Spinal cord (tissue), 9 donors: ENCODE measurements at regions not wholly inside any gene's neighbourhood (a gene's known extent, or its start where the extent isn't known, plus 50 kb on each side); places are given as distances from the start of the nearest gene placed in this dataset.
A peak's percentile ranks its signal among the peaks of the same experiment; 100 is the strongest.

ENCODE experiments used
- DNase-seq, 6 donors: peaks; one replicate each; pipeline versions ENCODE4 v3.0.0 to v3.0.0-alpha.2; 2013 to 2015; ENCODE audit warnings: low spot score in 6 of 6, low read depth in 4 of 6
- H3K27ac ChIP-seq: one replicate; pipeline ENCODE4 v1.5.1; 2013; ENCODE audit warnings: low read depth, low read length, control low read depth
- H3K27me3 ChIP-seq: one replicate; pipeline ENCODE4 v1.6.1; 2013; ENCODE audit warnings: low read length; ENCODE audit not compliant: control insufficient read depth, insufficient read depth
- H3K36me3 ChIP-seq: one replicate; pipeline ENCODE4 v1.6.1; 2013; ENCODE audit warnings: low read length; ENCODE audit not compliant: control insufficient read depth, insufficient read depth
- H3K4me1 ChIP-seq: one replicate; pipeline ENCODE4 v1.6.1; 2013; ENCODE audit warnings: low read length; ENCODE audit not compliant: control insufficient read depth, insufficient read depth
- H3K4me3 ChIP-seq: one replicate; pipeline ENCODE4 v1.5.1; 2013; ENCODE audit warnings: low read depth, low read length, control low read depth
- H3K9me3 ChIP-seq: one replicate; pipeline ENCODE4 v1.6.1; 2013; ENCODE audit warnings: low read length; ENCODE audit not compliant: control insufficient read depth, insufficient read depth
- WGBS: methylation state at CpG from one replicate; pipeline ENCODE4 v1.1.5; 2013; ENCODE audit warnings: missing lambda C conversion rate; ENCODE audit not compliant: insufficient coverage; 5-methylcytosine and 5-hydroxymethylcytosine counted together
- donor health status: healthy.

DNA sequence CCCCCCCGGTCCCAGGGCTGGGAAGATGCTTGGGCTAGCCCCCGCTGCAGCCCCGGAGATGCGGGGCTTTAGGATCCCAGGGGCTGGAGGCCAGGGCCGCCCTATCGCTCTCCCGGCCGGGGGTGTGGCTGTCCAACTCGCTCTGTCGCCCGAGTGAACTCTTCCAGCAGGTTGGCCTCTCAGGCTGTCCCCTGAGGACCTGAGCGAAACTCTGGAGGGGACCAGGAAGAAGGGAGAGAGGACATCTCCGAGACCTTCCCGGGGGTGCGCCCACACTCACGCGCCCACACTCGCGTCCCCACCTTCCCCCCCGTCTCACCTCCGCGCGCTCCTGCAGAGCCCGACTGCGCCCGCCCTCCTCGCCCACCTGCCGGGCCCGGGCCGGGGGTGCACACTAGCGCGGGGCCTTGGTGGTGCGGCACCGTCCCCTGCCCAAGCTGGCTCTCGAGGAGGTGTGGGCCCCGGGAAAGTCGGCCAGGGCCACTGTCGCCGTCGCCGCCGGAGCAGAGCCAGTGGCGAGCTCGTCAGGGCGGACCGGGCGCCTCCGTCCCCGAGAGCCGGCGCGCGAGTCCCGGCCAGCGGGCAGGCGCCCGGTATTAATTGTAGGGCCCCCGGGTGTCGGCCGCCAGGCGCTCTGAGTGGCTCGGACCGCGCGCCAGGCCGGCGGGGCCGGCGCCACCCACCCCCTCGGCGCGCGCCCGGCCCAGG is 101.7 kb upstream of the SVIL start:
- Histone ChIP-seq H3K36me3 (no peaks in the 10 kb centered on the region), H3K9me3 (no peaks in the 10 kb centered on the region), H3K4me1 (peaks cover 19% of the 10 kb centered on the region), H3K27me3 (peaks cover 23% of the 10 kb centered on the region), H3K27ac (peak overlapping the region; percentile 79), H3K4me3 (peak overlapping the region; percentile 79)
- DNase-seq, result peak in 2 of 6 donors; percentile 61 to 79
- WGBS, result 0% methylated on average over 73 of the region's 74 CpGs

DNA sequence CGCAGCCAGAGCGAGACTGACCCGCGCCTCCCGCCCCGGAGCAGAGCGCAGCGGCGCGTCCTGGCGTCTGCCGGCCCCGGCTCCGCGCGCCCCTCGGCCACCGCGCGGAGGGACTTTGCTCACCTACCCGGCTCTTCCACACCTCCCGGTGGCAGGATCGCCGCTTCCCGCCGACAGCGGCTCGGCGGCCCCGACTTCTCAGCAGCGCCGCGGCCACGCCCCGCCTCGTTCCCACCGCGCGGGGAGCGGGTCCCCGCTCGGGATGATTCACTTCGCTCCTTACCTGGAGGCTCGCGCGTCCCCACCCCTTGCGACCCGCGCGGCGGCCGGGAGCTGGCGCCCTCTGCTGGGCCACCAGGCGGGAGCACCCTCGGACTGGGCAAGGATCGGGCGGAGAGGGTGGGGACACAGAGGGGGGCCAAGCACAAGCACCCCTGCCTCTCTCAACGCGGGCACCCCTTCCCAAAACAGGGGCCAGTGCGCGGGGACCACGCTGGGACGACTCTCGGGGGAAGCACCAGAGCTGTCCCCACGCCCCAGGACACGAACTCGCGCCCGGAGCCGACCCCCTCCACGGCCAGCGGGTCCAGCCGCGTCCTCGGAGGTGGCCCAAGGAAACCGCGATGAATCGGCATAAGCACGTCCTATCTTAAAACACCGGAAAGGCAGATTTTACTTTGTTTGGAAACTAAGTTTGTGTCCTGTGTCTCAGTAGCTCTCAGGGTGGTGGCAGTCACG is 101.0 kb upstream of the SVIL start:
- no peaks in the 10 kb centered on the region for H3K9me3 ChIP-seq
- WGBS, result under 1% methylated on average over 77 of the region's 81 CpGs

DNA sequence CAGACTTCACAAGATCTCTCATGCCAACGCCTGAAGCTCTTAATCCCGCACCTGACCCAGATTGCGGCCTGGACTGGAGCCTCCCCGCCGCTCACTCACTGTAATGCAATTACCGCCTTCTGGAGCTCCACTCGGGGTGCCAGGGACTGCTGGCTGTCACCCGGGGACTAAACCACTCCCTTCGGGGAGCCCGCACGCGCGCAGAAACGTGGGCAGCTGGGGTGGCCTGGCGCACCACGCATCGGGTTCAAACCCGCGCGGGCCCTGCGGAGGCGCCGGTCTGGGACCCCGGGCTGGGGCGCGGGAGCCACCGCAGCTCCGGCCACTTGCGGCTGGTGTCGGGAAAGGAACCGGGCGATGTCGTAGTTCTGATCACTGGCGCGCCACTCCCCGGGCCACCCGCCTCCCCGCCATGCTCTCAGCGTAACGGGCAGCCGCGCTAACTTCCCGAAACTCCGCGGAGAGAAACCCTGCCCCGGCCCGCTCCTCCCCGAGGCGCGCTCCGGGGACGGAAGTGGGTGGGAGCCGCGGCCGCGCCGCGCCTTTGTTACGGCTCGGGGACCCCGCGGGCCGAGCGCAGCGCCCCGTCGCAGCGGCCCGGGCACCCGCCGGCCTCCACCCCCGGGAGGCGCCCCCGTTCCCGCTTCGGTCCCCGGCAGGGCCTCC is 100.3 kb upstream of the SVIL start:
- Histone ChIP-seq H3K27me3 (peaks cover 26% of the 10 kb centered on the region), H3K4me3 (peak overlapping the region; percentile 79), H3K27ac (peak overlapping the region; percentile 61), H3K36me3 (no peaks in the 10 kb centered on the region), H3K4me1 (peaks cover 19% of the 10 kb centered on the region), H3K9me3 (no peaks in the 10 kb centered on the region)
- WGBS, result 1% methylated on average over 77 of the region's 77 CpGs
- DNase-seq, result peak in 2 of 6 donors; percentile 53 to 75

More for the DNA sequence above, 101.0 kb upstream of the SVIL start:
- Histone ChIP-seq H3K36me3 (no peaks in the 10 kb centered on the region), H3K27me3 (peaks cover 23% of the 10 kb centered on the region), H3K4me3 (peak overlapping the region; percentile 79), H3K27ac (peak overlapping the region; percentile 79), H3K4me1 (peaks cover 19% of the 10 kb centered on the region)
- peak in 4 of 6 donors; percentile 48 to 89 (median 70) for DNase-seq

DNA sequence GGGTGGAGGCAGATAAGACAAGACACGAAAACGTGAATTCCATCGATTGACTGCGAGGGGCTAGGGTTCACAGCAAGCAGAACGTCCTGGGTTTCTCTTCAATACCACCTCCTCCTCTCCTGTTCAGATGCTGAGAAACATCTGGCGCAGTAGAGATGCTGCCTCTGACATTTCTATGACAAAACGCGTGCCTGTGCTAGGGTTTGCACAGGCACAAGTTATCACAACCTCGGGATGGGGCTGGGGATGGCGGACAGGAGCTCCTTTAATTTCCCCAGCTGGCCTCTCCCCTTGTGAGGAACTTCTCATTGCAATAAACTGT is 99.8 kb upstream of the SVIL start:
- WGBS, result 45% methylated on average over 10 of the region's 10 CpGs
- Histone ChIP-seq H3K4me3 (peak overlapping the region; percentile 79), H3K36me3 (no peaks in the 10 kb centered on the region), H3K27me3 (peaks cover 26% of the 10 kb centered on the region), H3K4me1 (peaks cover 19% of the 10 kb centered on the region), H3K9me3 (no peaks in the 10 kb centered on the region), H3K27ac (peak overlapping the region; percentile 61)
- no peak for DNase-seq

DNA sequence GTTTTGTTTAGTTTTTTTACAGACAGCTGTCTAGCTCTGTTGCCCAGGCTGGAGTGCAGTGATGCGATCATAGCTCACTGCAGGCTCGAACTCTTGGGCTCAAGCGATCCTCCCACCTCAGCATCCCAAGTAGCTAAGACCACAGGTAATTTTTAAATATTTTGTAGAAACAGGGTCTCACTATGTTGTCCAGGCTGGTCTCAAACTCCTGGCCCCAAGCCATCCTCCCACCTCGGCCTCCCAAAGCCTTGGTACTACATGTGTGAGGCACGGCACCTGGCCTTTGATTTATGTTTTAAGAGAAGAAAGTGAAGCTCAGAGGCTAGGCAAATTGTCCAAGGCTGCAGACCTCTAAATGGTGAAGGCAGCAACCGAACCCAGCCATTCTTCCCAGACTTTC is 98.6 kb upstream of the SVIL start:
- no peaks in the 10 kb centered on the region for H3K36me3 ChIP-seq
- H3K4me3 ChIP-seq, result peak overlapping the region; percentile 10
- peaks cover 26% of the 10 kb centered on the region for H3K27me3 ChIP-seq
- peaks cover 23% of the 10 kb centered on the region for H3K4me1 ChIP-seq
- peak overlapping the region; percentile 29 for H3K27ac ChIP-seq
- 86% methylated on average over 2 of the region's 6 CpGs for WGBS
- no peak for DNase-seq
- no peaks in the 10 kb centered on the region for H3K9me3 ChIP-seq

DNA sequence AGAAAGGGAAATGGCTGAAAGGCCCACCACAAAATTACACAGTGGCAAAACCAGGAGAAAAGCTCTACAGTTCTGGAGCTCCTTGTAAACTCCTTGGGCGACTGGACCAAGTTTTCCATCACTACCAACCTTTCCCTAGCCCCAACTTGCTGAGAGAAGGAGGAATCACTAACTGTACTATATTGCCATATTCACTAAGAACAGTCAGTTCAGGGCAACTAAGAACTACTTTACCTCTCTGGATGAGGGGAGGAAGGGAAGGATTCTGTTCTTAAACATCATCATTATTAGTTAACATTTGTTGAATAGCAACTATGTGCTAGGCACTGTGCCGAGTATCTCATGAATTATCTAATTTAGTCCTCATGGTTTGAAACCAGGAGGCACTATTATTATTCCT is 98.1 kb upstream of the SVIL start:
- Histone ChIP-seq H3K4me3 (no peak overlapping the region), H3K36me3 (no peaks in the 10 kb centered on the region), H3K4me1 (peaks cover 23% of the 10 kb centered on the region), H3K9me3 (no peaks in the 10 kb centered on the region), H3K27me3 (peaks cover 26% of the 10 kb centered on the region), H3K27ac (no peak overlapping the region)
- no peak for DNase-seq
- 100% methylated on average over 1 of the region's 2 CpGs for WGBS

DNA sequence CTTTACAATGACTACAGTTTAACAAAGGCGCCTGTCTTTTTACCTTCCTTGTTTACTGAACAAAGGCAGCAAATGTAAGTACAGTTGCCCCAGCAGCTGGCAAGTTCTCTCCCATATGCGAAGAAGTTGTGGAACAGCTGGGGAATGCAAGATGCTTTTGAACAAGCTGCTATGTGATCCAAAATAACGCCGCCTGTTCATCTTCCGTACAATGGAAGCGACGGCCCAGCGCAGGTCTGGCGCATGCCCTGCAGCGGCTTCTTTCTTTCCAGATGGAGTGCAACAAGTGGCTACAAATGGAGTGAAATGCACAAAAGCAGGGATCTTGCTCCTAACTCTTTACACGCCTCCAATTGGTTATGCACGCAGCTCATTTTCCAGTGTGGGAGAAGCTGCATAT is 97.0 kb upstream of the SVIL start:
- Histone ChIP-seq H3K9me3 (no peaks in the 10 kb centered on the region), H3K4me1 (peaks cover 19% of the 10 kb centered on the region), H3K36me3 (no peaks in the 10 kb centered on the region), H3K27ac (peak overlapping the region; percentile 43), H3K27me3 (peaks cover 22% of the 10 kb centered on the region), H3K4me3 (no peak overlapping the region)
- DNase-seq, result peak in 3 of 6 donors; percentile 35 to 93 (median 91)
- WGBS, result 6% methylated on average over 8 of the region's 12 CpGs

DNA sequence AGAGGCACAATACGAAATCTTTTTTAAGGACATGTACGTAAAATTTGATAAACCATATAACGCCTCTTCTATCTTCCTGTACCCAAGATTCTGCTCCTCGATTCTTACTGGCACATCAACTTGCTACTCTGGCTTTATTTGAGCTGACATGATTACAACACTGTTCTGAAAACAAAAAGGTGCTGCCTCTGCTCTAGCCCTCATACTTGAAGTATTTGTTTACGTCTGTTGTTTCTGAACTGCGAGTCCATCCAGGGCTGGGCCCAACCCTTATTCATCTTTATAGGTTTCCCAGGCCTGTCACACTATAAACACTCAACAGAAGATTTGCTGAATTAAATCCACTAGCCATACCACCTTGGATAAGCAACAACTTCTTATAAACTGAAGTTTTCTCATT is 96.2 kb upstream of the SVIL start:
- Histone ChIP-seq H3K9me3 (no peaks in the 10 kb centered on the region), H3K36me3 (no peaks in the 10 kb centered on the region), H3K4me3 (no peak overlapping the region), H3K27ac (no peak overlapping the region), H3K27me3 (peaks cover 18% of the 10 kb centered on the region), H3K4me1 (peaks cover 12% of the 10 kb centered on the region)
- WGBS, result 82% methylated on average over 6 of the region's 6 CpGs
- no peak for DNase-seq

DNA sequence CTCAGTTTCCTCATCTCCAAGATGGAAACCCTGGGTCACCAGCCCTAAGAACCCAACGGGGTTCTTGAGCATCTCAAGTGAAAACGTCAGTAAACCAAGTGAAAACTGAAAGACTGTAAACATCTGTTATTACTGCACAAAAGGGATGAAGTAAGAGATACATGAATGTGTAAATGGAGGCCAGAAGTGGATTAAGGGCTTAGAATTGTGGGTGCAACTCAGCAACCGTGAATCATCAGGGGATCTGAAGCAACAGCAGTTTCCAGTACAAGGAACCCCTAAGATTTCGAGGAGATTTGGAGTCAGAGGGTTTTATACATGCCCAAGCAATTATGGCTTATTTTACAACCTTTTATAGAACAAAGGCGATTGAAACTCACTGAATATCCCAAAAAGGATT is 95.7 kb upstream of the SVIL start:
- 92% methylated on average over 3 of the region's 5 CpGs for WGBS

More for the DNA sequence above, 95.7 kb upstream of the SVIL start:
- no peaks in the 10 kb centered on the region for H3K9me3 ChIP-seq
- H3K27ac ChIP-seq, result no peak overlapping the region
- H3K4me1 ChIP-seq, result peaks cover 10% of the 10 kb centered on the region
- H3K27me3 ChIP-seq, result peaks cover 17% of the 10 kb centered on the region
- no peaks in the 10 kb centered on the region for H3K36me3 ChIP-seq
- no peak overlapping the region for H3K4me3 ChIP-seq
- no peak for DNase-seq
